Lower leg skin (tissue), 4 donors: ENCODE measurements at regions not wholly inside any gene's neighbourhood (a gene's known extent, or its start where the extent isn't known, plus 50 kb on each side); places are given as distances from the start of the nearest gene placed in this dataset.

Source experiments
- DNase-seq, 2 donors: peaks; one replicate each; pipeline ENCODE4 v3.0.0-alpha.2; 2019; ENCODE audit warnings: low spot score in 2 of 2
- H3K4me3 ChIP-seq: fragments of 200-600 bp; sonication (generic); 2 replicates; pipeline ENCODE4 v1.5.1; 2017; ENCODE audit warnings: mild to moderate bottlenecking, low read depth; ENCODE audit not compliant: poor library complexity, severe bottlenecking
- CTCF ChIP-seq, 3 donors: fragments of 450-650 bp; IDR thresholded peaks; one replicate each; pipeline ENCODE4 v1.5.1; 2016; ENCODE audit warnings: antibody characterized with exemption in 3 of 3, mild to moderate bottlenecking in 3 of 3, moderate library complexity in 2 of 3
- POLR2A ChIP-seq, 2 donors: fragments of 450-650 bp; IDR thresholded peaks; one replicate each; pipeline ENCODE4 v1.6.1; 2016 to 2017; ENCODE audit warnings: antibody characterized with exemption in 2 of 2, mild to moderate bottlenecking in 1 of 2, moderate library complexity in 1 of 2
- WGBS, 2 donors: methylation state at CpG; one replicate each; pipeline ENCODE4 v1.1.5; 2018; 5-methylcytosine and 5-hydroxymethylcytosine counted together
- intact Hi-C: fragments of 100-400 bp; cut with DNase I; formaldehyde crosslinking; loops from one replicate; pipeline ENCODE4 v1.15.0; 2023; ENCODE audit warnings: low total_unique reads

DNA sequence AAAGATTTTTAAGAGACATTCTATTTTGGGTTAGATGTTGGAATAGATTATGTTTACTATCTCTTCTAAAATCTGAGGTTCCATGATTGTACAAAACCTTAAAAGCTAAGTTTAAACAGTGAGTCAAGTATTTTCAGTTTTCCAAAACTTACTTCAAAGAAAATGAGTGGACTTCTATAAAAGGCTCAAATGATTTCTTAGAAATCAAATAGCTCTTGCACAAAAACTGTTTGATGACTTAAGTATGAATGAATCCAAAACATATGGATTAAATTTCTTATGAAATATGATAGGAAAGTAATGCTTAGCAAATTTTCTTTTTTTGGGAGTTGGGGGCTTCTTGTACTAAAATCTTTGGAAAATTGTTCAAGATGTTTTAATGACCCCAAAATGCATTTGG lies 837.3 kb upstream of the SLC35B3 start:
- DNase-seq: no peak
- TF ChIP-seq CTCF (IDR thresholded peaks at IDR 0.05): no peak
- H3K4me3 ChIP-seq: no peak overlapping the region
- intact Hi-C loops: no loop called here

DNA sequence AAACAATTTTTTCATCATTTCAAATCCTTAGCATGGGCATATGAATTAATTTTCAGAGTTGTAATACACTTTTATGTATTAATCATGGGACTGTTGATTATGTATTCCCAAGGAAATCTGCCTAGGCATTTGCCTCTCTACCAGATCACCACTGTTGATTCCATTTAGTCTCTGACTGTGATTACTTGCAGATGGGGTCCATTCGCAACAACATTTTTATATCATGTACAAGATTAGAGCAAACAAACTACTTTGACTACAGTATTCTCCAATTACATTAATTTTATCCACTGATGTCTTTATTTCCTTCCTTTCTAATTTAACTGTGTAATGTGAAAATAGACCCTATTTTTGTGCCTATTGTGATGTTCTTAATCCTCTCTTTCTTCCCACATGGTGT lies 831.4 kb upstream of the SLC35B3 start:
- TF ChIP-seq CTCF (IDR thresholded peaks at IDR 0.05): no peak
- TF ChIP-seq POLR2A (IDR thresholded peaks at IDR 0.05): no peak
- WGBS, 2 donors: 60 to 67% methylated on average over 1 of the region's 1 CpG
- H3K4me3 ChIP-seq: no peak overlapping the region
- DNase-seq: no peak
- intact Hi-C loops: no loop called here

GRCh38 chr6:9257215-9257614 lies 821.9 kb upstream of the SLC35B3 start:
- DNase-seq: no peak
- WGBS, 2 donors: 22 to 37% methylated on average over 2 of the region's 2 CpGs
- no peak overlapping the region for H3K4me3 ChIP-seq
- TF ChIP-seq CTCF (IDR thresholded peaks at IDR 0.05): no peak
- no peak for TF ChIP-seq POLR2A (IDR thresholded peaks at IDR 0.05)
- intact Hi-C loops: loop anchor here (10.0 kb wide), 1 partner anchor 1158 kb away; the partner anchor contains the start of gene TFAP2A

DNA sequence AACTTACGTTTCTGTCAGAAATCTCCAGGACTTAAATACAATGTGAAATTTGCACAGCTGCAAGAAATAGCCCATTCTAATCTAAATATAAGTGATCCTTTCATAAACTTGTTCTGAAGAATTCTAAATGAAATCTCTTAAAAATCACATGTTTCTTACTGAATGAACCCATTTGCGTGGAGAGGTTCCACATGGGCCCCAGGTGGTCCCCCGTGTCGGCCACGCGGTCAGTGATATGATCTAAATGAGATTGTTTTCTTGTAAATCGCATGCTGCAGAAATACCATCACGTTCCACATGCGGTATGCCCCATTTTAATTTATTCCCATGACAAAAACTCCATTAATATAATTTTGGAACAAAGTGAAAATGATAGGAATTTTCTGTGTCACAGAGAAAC lies 818.9 kb upstream of the SLC35B3 start:
- no peak for DNase-seq
- intact Hi-C loops: loop anchor here (10.0 kb wide), 1 partner anchor 1161 kb away; the partner anchor contains the start of gene TFAP2A
- 84 to 88% methylated on average over 9 of the region's 9 CpGs for whole genome bisulfite sequencing, 2 donors
- no peak for TF ChIP-seq CTCF (IDR thresholded peaks at IDR 0.05)
- no peak for TF ChIP-seq POLR2A (IDR thresholded peaks at IDR 0.05)
- H3K4me3 ChIP-seq: no peak overlapping the region

DNA sequence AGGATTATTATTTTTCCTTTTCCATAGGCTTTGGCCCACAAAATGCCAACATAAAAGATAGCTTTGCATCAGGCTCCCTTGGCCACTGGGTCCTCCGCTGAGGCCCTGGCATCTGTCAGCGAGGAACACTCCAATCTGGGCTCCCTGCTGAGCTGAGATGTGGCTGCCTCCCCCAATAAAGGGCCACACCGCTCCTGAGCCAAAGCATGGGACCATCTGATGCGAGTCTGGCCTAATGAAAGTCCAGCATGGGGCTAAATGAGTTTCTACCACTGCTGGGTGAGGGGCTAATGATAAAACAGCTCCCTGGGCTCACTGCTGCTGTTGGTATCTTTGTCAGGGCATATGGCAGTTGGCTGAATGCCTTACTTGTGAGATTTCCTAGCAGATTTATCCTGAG lies 817.5 kb upstream of the SLC35B3 start:
- no peak for TF ChIP-seq POLR2A (IDR thresholded peaks at IDR 0.05)
- intact Hi-C loops: loop anchor here (10.0 kb wide), 1 partner anchor 1162 kb away; the partner anchor contains the start of gene TFAP2A
- 79 to 83% methylated on average over 4 of the region's 4 CpGs for WGBS, 2 donors
- no peak for DNase-seq
- no peak overlapping the region for H3K4me3 ChIP-seq

DNA sequence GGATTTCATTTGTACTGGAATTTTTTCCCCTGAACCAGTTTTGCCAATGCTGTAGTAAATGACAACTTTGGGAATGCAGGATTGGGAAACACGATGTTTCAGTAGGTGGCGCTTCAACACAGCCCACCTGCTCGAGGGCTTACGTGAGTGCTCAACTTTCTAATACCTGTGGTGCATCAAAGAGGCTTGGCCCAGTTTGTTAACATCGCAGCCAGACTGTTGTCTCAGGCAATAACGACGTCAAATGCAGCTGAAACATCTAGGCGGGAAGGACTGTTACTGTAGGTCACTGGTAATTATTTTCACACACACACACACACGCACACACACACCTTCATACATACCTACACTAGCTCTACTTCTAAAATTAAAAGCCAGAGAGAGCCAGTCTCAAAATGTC lies 815.5 kb upstream of the SLC35B3 start:
- peak in 1 of 2 donors; percentile 44 for DNase-seq
- H3K4me3 ChIP-seq: no peak overlapping the region
- TF ChIP-seq POLR2A (IDR thresholded peaks at IDR 0.05) (no peak), CTCF (IDR thresholded peaks at IDR 0.05) (no peak)
- WGBS, 2 donors: 15 to 21% methylated on average over 9 of the region's 9 CpGs
- intact Hi-C loops: loop anchor here (10.0 kb wide), 1 partner anchor 1164 kb away; the partner anchor contains the start of gene TFAP2A
